ENCODE measurements at regions not wholly inside any gene's neighbourhood (a gene's known extent, or its start where the extent isn't known, plus 50 kb on each side); places are given as distances from the start of the nearest gene placed in this dataset.

GRCh38 chr22:22345781-22346180, 101.2 kb downstream of the VPREB1 start:
- H3K9me3 ChIP-seq (ENCODE audit: control insufficient read depth in 2 of 2, low read length in 2 of 2): no peaks in the 10 kb centered on the region
- H3K27ac ChIP-seq (ENCODE audit: low read depth in 2 of 2, low read length in 2 of 2): no peak overlapping the region
- no peak overlapping the region for H3K9ac ChIP-seq (ENCODE audit: low read depth in 1 of 2, low read length in 2 of 2)
- H3K4me3 ChIP-seq (ENCODE audit: low read length in 2 of 2): no peak overlapping the region
- H3K27me3 ChIP-seq (ENCODE audit: control insufficient read depth in 2 of 2, insufficient read depth in 2 of 2, low read length in 2 of 2): peaks cover 0 to 6% of the 10 kb centered on the region in 2 donors
- H3K4me1 ChIP-seq (ENCODE audit: control insufficient read depth in 2 of 2, insufficient read depth in 2 of 2, low read length in 2 of 2): no peaks in the 10 kb centered on the region
- no peaks in the 10 kb centered on the region for H3K36me3 ChIP-seq (ENCODE audit: control insufficient read depth in 2 of 2, insufficient read depth in 2 of 2, low read length in 2 of 2)

GRCh38 chr22:22346401-22347107, 102.0 kb downstream of the VPREB1 start:
- Histone ChIP-seq H3K27me3 (ENCODE audit: control insufficient read depth in 2 of 2, insufficient read depth in 2 of 2, low read length in 2 of 2) (peaks cover 0 to 6% of the 10 kb centered on the region in 2 donors), H3K27ac (ENCODE audit: low read depth in 2 of 2, low read length in 2 of 2) (no peak overlapping the region), H3K9ac (ENCODE audit: low read depth in 1 of 2, low read length in 2 of 2) (no peak overlapping the region), H3K4me1 (ENCODE audit: control insufficient read depth in 2 of 2, insufficient read depth in 2 of 2, low read length in 2 of 2) (no peaks in the 10 kb centered on the region), H3K36me3 (ENCODE audit: control insufficient read depth in 2 of 2, insufficient read depth in 2 of 2, low read length in 2 of 2) (no peaks in the 10 kb centered on the region), H3K4me3 (ENCODE audit: low read length in 2 of 2) (no peak overlapping the region), H3K9me3 (ENCODE audit: control insufficient read depth in 2 of 2, low read length in 2 of 2) (no peaks in the 10 kb centered on the region)

DNA sequence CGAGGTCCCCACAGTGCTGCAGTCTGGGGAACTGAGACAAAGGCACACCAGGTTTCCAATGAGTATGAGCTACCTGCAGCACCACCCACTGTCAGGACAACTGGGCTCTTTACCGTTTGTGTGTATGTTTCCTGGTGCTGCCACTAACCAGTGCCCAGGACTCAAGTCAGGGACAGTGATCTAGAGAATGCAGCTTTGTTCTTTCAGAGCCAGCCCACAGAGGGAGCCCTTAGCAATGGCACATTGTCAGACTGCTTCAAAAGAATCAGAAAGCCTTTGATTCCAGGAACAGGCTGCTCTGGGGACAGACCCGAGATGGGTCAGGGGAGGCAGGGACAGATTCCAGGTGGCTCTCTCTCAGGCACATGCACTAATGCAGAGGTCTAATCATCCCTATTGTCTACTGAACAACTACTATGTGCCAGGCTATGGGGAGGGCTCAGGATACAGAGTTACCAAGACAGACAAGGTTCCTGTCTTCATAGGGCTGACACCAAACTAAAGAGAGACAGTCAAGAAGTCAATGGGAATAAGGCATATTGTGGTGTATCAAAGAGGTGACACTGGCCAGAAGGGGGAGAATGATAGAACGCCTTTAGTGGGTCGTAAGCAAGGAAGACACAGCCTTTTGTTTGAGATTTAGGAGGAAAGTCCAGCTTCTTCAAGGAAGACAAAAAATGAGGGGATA, 103.7 kb downstream of the VPREB1 start:
- H3K27me3 ChIP-seq (ENCODE audit: control insufficient read depth in 2 of 2, insufficient read depth in 2 of 2, low read length in 2 of 2): peaks cover 0 to 6% of the 10 kb centered on the region in 2 donors
- no peak overlapping the region for H3K9ac ChIP-seq (ENCODE audit: low read depth in 1 of 2, low read length in 2 of 2)
- H3K9me3 ChIP-seq (ENCODE audit: control insufficient read depth in 2 of 2, low read length in 2 of 2): no peaks in the 10 kb centered on the region
- H3K4me1 ChIP-seq (ENCODE audit: control insufficient read depth in 2 of 2, insufficient read depth in 2 of 2, low read length in 2 of 2): no peaks in the 10 kb centered on the region
- no peak overlapping the region for H3K4me3 ChIP-seq (ENCODE audit: low read length in 2 of 2)
- H3K36me3 ChIP-seq (ENCODE audit: control insufficient read depth in 2 of 2, insufficient read depth in 2 of 2, low read length in 2 of 2): no peaks in the 10 kb centered on the region
- no peak overlapping the region for H3K27ac ChIP-seq (ENCODE audit: low read depth in 2 of 2, low read length in 2 of 2)

GRCh38 chr22:22348815-22349454, 104.3 kb downstream of the VPREB1 start:
- H3K4me3 ChIP-seq (ENCODE audit: low read length in 2 of 2): no peak overlapping the region
- H3K27ac ChIP-seq (ENCODE audit: low read depth in 2 of 2, low read length in 2 of 2): no peak overlapping the region
- H3K27me3 ChIP-seq (ENCODE audit: control insufficient read depth in 2 of 2, insufficient read depth in 2 of 2, low read length in 2 of 2): peaks cover 0 to 6% of the 10 kb centered on the region in 2 donors
- H3K9me3 ChIP-seq (ENCODE audit: control insufficient read depth in 2 of 2, low read length in 2 of 2): no peaks in the 10 kb centered on the region
- no peaks in the 10 kb centered on the region for H3K4me1 ChIP-seq (ENCODE audit: control insufficient read depth in 2 of 2, insufficient read depth in 2 of 2, low read length in 2 of 2)
- no peak overlapping the region for H3K9ac ChIP-seq (ENCODE audit: low read depth in 1 of 2, low read length in 2 of 2)
- no peaks in the 10 kb centered on the region for H3K36me3 ChIP-seq (ENCODE audit: control insufficient read depth in 2 of 2, insufficient read depth in 2 of 2, low read length in 2 of 2)

- no peak overlapping the region for H3K9ac ChIP-seq (ENCODE audit: low read depth in 1 of 2, low read length in 2 of 2)
- no peaks in the 10 kb centered on the region for H3K36me3 ChIP-seq (ENCODE audit: control insufficient read depth in 2 of 2, insufficient read depth in 2 of 2, low read length in 2 of 2)
- H3K9me3 ChIP-seq (ENCODE audit: control insufficient read depth in 2 of 2, low read length in 2 of 2): no peaks in the 10 kb centered on the region
- no peak overlapping the region for H3K4me3 ChIP-seq (ENCODE audit: low read length in 2 of 2)
- H3K27me3 ChIP-seq (ENCODE audit: control insufficient read depth in 2 of 2, insufficient read depth in 2 of 2, low read length in 2 of 2): peaks cover 0 to 6% of the 10 kb centered on the region in 2 donors
- H3K27ac ChIP-seq (ENCODE audit: low read depth in 2 of 2, low read length in 2 of 2): no peak overlapping the region
- H3K4me1 ChIP-seq (ENCODE audit: control insufficient read depth in 2 of 2, insufficient read depth in 2 of 2, low read length in 2 of 2): no peaks in the 10 kb centered on the region
Measured at GRCh38 chr22:22349455-22349836, 104.9 kb downstream of the VPREB1 start.

DNA sequence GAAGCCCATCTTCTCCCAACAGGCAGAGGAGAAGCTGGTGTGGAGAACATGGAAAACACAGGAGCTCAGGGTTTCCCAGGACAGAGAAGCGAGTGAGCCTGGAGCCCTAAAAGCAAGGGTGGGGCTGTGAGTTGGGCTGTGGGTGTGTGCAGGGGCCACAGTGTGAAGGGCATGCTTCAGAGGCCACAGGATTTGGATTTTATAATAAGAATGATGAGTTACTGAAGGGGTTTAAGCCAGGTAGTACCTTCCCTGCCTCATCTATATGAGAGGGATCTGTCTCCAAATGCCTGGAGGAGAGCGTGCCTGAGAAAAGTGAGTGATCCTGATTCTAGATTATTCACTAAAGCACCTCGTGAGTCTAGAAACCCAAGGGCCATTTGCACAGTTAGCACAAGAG, 106.8 kb downstream of the VPREB1 start:
- H3K4me1 ChIP-seq (ENCODE audit: control insufficient read depth in 2 of 2, insufficient read depth in 2 of 2, low read length in 2 of 2): no peaks in the 10 kb centered on the region
- H3K36me3 ChIP-seq (ENCODE audit: control insufficient read depth in 2 of 2, insufficient read depth in 2 of 2, low read length in 2 of 2): no peaks in the 10 kb centered on the region
- H3K9me3 ChIP-seq (ENCODE audit: control insufficient read depth in 2 of 2, low read length in 2 of 2): no peaks in the 10 kb centered on the region
- H3K27me3 ChIP-seq (ENCODE audit: control insufficient read depth in 2 of 2, insufficient read depth in 2 of 2, low read length in 2 of 2): peaks cover 0 to 6% of the 10 kb centered on the region in 2 donors
- H3K27ac ChIP-seq (ENCODE audit: low read depth in 2 of 2, low read length in 2 of 2): no peak overlapping the region
- no peak overlapping the region for H3K9ac ChIP-seq (ENCODE audit: low read depth in 1 of 2, low read length in 2 of 2)
- no peak overlapping the region for H3K4me3 ChIP-seq (ENCODE audit: low read length in 2 of 2)

DNA sequence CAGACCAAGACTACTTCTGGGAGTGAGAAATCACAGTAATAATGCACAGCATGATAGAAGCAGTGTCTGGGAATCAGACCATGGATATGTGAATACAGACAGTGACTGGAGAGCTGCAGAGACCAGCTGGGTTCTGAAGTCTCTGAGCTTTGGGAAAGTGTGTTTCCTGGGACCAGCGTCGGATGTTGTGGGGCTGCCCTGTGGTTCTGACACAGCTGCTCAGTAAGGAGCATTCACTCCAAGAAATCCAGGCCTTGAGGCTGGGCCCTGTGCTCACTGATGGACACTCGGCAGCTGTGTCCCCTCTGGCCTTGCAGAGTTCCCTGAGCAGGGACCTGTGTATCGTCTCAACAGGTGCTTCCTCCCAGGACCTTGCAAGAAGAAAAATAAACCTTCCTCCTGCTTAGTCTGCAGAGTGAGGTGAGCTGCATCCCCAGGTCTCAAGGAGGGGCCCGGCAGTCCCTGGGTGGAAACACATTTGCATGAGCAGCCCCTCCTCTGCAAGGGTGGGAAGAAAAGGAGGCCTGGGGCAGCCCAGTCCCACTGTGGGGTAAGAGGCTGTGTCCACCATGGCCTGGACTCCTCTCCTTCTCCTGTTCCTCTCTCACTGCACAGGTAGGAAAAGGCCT, 107.9 kb downstream of the VPREB1 start:
- no peaks in the 10 kb centered on the region for H3K36me3 ChIP-seq (ENCODE audit: control insufficient read depth in 2 of 2, insufficient read depth in 2 of 2, low read length in 2 of 2)
- no peak overlapping the region for H3K4me3 ChIP-seq (ENCODE audit: low read length in 2 of 2)
- no peaks in the 10 kb centered on the region for H3K4me1 ChIP-seq (ENCODE audit: control insufficient read depth in 2 of 2, insufficient read depth in 2 of 2, low read length in 2 of 2)
- H3K9ac ChIP-seq (ENCODE audit: low read depth in 1 of 2, low read length in 2 of 2): no peak overlapping the region
- H3K9me3 ChIP-seq (ENCODE audit: control insufficient read depth in 2 of 2, low read length in 2 of 2): no peaks in the 10 kb centered on the region
- H3K27ac ChIP-seq (ENCODE audit: low read depth in 2 of 2, low read length in 2 of 2): no peak overlapping the region
- H3K27me3 ChIP-seq (ENCODE audit: control insufficient read depth in 2 of 2, insufficient read depth in 2 of 2, low read length in 2 of 2): peaks cover 0 to 6% of the 10 kb centered on the region in 2 donors

GRCh38 chr22:22355096-22355834, 110.7 kb downstream of the VPREB1 start:
- no peak overlapping the region for H3K9ac ChIP-seq (ENCODE audit: low read depth in 1 of 2, low read length in 2 of 2)
- no peak overlapping the region for H3K27ac ChIP-seq (ENCODE audit: low read depth in 2 of 2, low read length in 2 of 2)
- H3K4me1 ChIP-seq (ENCODE audit: control insufficient read depth in 2 of 2, insufficient read depth in 2 of 2, low read length in 2 of 2): no peaks in the 10 kb centered on the region
- H3K9me3 ChIP-seq (ENCODE audit: control insufficient read depth in 2 of 2, low read length in 2 of 2): no peaks in the 10 kb centered on the region
- no peaks in the 10 kb centered on the region for H3K36me3 ChIP-seq (ENCODE audit: control insufficient read depth in 2 of 2, insufficient read depth in 2 of 2, low read length in 2 of 2)
- H3K4me3 ChIP-seq (ENCODE audit: low read length in 2 of 2): no peak overlapping the region
- H3K27me3 ChIP-seq (ENCODE audit: control insufficient read depth in 2 of 2, insufficient read depth in 2 of 2, low read length in 2 of 2): no peaks in the 10 kb centered on the region

- H3K9ac ChIP-seq (ENCODE audit: low read depth in 1 of 2, low read length in 2 of 2): no peak overlapping the region
- H3K36me3 ChIP-seq (ENCODE audit: control insufficient read depth in 2 of 2, insufficient read depth in 2 of 2, low read length in 2 of 2): no peaks in the 10 kb centered on the region
- H3K4me1 ChIP-seq (ENCODE audit: control insufficient read depth in 2 of 2, insufficient read depth in 2 of 2, low read length in 2 of 2): no peaks in the 10 kb centered on the region
- H3K27me3 ChIP-seq (ENCODE audit: control insufficient read depth in 2 of 2, insufficient read depth in 2 of 2, low read length in 2 of 2): no peaks in the 10 kb centered on the region
- H3K27ac ChIP-seq (ENCODE audit: low read depth in 2 of 2, low read length in 2 of 2): no peak overlapping the region
- H3K4me3 ChIP-seq (ENCODE audit: low read length in 2 of 2): no peak overlapping the region
- H3K9me3 ChIP-seq (ENCODE audit: control insufficient read depth in 2 of 2, low read length in 2 of 2): no peaks in the 10 kb centered on the region
Measured at GRCh38 chr22:22357024-22357883, 112.7 kb downstream of the VPREB1 start.

Data from mucosa of rectum (tissue), 2 donors.